Tibial nerve (tissue), 3 donors: ENCODE measurements at regions not wholly inside any gene's neighbourhood (a gene's known extent, or its start where the extent isn't known, plus 50 kb on each side); places are given as distances from the start of the nearest gene placed in this dataset.

Source experiments
- POLR2A ChIP-seq, 2 donors: fragments of 450-650 bp; IDR thresholded peaks; one replicate each; pipeline ENCODE4 v1.6.1; 2017; ENCODE audit warnings: antibody characterized with exemption in 2 of 2, mild to moderate bottlenecking in 2 of 2, moderate library complexity in 2 of 2
- TF ChIP-seq, protein P1 (sequence below), 5 experiments: fragments of 200-600 bp in 3 of 5; fragments of 450-650 bp in 2 of 5; sonication (generic) in 3 of 5; IDR thresholded peaks; one replicate each; pipeline ENCODE4 v1.5.1; 2016 to 2019; ENCODE audit warnings: antibody characterized with exemption in 5 of 5, mild to moderate bottlenecking in 3 of 5, moderate library complexity in 2 of 5

DNA sequence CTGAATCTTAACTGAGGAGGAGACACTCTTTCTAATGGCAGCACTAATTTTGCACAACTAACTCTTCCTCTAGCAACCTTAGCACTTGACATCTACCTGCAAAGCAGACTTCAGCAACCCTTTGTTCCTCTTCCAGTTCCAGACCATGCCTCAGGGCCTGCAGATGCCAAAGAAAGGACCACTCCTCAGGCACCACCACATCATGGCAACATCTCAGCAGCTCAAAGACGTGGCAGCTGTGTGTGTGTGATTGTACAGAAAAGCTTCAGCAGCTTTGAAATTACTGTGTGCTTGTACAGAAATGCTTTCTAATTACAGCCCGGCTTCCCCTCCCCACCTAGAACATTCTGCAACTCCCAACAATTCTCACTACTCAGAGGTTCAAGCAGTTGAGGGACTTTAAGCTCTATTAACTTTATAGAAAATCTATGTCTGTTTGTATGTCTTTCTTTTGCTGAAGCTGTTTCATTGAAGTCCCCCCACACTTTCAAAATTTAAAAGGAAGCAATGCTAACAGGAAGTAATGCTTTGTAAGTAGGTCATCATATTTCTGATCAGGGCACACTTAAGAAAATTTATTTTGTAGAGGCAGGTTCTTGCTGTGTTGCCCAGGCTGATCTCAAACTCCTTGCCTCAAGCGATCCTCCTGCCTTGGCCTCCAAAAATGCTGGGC lies 115.2 kb downstream of the CD47 start:
- TF ChIP-seq, protein P1, sequence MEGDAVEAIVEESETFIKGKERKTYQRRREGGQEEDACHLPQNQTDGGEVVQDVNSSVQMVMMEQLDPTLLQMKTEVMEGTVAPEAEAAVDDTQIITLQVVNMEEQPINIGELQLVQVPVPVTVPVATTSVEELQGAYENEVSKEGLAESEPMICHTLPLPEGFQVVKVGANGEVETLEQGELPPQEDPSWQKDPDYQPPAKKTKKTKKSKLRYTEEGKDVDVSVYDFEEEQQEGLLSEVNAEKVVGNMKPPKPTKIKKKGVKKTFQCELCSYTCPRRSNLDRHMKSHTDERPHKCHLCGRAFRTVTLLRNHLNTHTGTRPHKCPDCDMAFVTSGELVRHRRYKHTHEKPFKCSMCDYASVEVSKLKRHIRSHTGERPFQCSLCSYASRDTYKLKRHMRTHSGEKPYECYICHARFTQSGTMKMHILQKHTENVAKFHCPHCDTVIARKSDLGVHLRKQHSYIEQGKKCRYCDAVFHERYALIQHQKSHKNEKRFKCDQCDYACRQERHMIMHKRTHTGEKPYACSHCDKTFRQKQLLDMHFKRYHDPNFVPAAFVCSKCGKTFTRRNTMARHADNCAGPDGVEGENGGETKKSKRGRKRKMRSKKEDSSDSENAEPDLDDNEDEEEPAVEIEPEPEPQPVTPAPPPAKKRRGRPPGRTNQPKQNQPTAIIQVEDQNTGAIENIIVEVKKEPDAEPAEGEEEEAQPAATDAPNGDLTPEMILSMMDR (IDR thresholded peaks at IDR 0.05): no peak
- TF ChIP-seq POLR2A (IDR thresholded peaks at IDR 0.05): no peak
